Suprapubic skin (tissue), 4 donors: ENCODE measurements at regions not wholly inside any gene's neighbourhood (a gene's known extent, or its start where the extent isn't known, plus 50 kb on each side); places are given as distances from the start of the nearest gene placed in this dataset.

ENCODE experiments used
- EP300 ChIP-seq: sonication (generic); formaldehyde crosslinking; IDR thresholded peaks from one replicate; pipeline ENCODE4 v1.6.1; 2017; ENCODE audit warnings: antibody characterized with exemption
- POLR2AphosphoS5 ChIP-seq, 3 donors: sonication (generic); formaldehyde crosslinking; IDR thresholded peaks; one replicate each; pipeline ENCODE4 v1.6.1; 2017; ENCODE audit warnings: antibody characterized with exemption in 3 of 3
- TF ChIP-seq, protein P1 (sequence below), 2 donors: fragments of 200-600 bp in 1 of 2; fragments of 450-650 bp in 1 of 2; sonication (generic) in 1 of 2; IDR thresholded peaks; one replicate each; pipeline ENCODE4 v1.5.1; 2016 to 2019; ENCODE audit warnings: antibody characterized with exemption in 2 of 2, mild to moderate bottlenecking in 1 of 2, moderate library complexity in 1 of 2

DNA sequence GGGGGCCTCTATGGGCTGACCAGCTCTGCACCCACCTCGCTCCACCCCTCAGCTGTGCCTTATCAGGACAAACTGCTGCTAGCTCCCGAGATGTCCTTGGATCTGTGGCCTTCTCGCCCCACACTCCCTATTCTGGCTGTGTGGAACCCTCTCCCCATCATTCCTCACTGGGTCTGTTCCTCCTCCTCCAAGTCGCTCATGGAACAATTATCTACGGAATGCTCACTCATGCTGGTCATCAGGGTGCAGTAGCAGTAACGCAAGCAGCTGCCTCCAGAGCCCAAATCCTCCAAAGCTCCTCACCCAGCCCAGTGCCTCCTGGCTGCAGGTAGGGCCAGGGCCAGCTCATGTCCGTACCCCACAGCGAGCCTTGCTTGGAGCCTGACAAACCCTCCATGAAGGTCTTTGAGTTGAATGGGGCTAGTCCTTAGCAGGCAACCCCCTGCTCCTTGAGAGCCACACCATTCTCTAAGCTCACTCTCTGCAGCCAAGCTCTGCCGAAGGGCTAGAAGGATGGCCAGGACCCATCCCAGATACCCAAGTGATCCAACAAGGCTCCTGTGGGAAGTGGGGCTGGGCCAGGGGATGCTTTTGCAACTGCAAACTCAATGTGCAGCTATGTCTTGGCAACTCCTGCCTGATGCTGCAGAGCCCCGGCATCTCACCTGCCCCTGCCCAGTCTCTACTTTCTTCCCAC, 977.8 kb downstream of the TBC1D22A start:
- TF ChIP-seq, protein P1, sequence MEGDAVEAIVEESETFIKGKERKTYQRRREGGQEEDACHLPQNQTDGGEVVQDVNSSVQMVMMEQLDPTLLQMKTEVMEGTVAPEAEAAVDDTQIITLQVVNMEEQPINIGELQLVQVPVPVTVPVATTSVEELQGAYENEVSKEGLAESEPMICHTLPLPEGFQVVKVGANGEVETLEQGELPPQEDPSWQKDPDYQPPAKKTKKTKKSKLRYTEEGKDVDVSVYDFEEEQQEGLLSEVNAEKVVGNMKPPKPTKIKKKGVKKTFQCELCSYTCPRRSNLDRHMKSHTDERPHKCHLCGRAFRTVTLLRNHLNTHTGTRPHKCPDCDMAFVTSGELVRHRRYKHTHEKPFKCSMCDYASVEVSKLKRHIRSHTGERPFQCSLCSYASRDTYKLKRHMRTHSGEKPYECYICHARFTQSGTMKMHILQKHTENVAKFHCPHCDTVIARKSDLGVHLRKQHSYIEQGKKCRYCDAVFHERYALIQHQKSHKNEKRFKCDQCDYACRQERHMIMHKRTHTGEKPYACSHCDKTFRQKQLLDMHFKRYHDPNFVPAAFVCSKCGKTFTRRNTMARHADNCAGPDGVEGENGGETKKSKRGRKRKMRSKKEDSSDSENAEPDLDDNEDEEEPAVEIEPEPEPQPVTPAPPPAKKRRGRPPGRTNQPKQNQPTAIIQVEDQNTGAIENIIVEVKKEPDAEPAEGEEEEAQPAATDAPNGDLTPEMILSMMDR (IDR thresholded peaks at IDR 0.05) = no peak
- TF ChIP-seq EP300 = no peak
- TF ChIP-seq POLR2AphosphoS5 (IDR thresholded peaks at IDR 0.05) = no peak
